HEK293 (cell line): ENCODE measurements at regions not wholly inside any gene's neighbourhood (a gene's known extent, or its start where the extent isn't known, plus 50 kb on each side); places are given as distances from the start of the nearest gene placed in this dataset.

Experiments used
- CTCF ChIP-seq: fragments of 450-650 bp; formaldehyde crosslinking; IDR thresholded peaks from 2 replicates; pipeline ENCODE4 v1.5.1; 2016; ENCODE audit warnings: missing biosample characterization, missing genetic modification characterization
- REST ChIP-seq: fragments of 450-650 bp; formaldehyde crosslinking; IDR thresholded peaks from 2 replicates; pipeline ENCODE4 v1.5.1; 2016; ENCODE audit warnings: missing biosample characterization, missing genetic modification characterization
- ZBTB1 ChIP-seq: fragments of 450-650 bp; formaldehyde crosslinking; IDR thresholded peaks from 2 replicates; pipeline ENCODE4 v1.5.1; 2016; ENCODE audit warnings: missing biosample characterization, missing genetic modification characterization
- ZNF274 ChIP-seq, 2 experiments: fragments of 200-500 bp in 1 of 2; fragments of 450-650 bp in 1 of 2; sonication (Bioruptor generic) in 1 of 2; formaldehyde crosslinking in 1 of 2; IDR thresholded peaks; 2 replicates each; pipeline versions ENCODE4 v1.5.1 to v1.6.1; 2014 to 2016; ENCODE audit warnings: borderline replicate concordance in 1 of 2, inconsistent platforms in 1 of 2, low read length in 1 of 2, missing biosample characterization in 1 of 2, missing genetic modification characterization in 1 of 2
- ZNF324 ChIP-seq: fragments of 450-650 bp; formaldehyde crosslinking; IDR thresholded peaks from 2 replicates; pipeline ENCODE4 v1.5.1; 2016; ENCODE audit warnings: missing biosample characterization, missing genetic modification characterization
- ZNF510 ChIP-seq: fragments of 450-650 bp; formaldehyde crosslinking; IDR thresholded peaks from 2 replicates; pipeline ENCODE4 v1.5.1; 2018; ENCODE audit warnings: mild to moderate bottlenecking, missing genetic modification characterization, missing biosample characterization; ENCODE audit not compliant: insufficient replicate concordance

- no peak for TF ChIP-seq ZNF274 (IDR thresholded peaks at IDR 0.05; ENCODE audit: low read length)
- no peak for TF ChIP-seq ZNF274 (tag by site-specific recombination; IDR thresholded peaks at IDR 0.05; ENCODE audit: borderline replicate concordance)
- TF ChIP-seq ZNF324 (tag by site-specific recombination) = no peak
- no peak for TF ChIP-seq CTCF (tag by site-specific recombination)
- no peak for TF ChIP-seq REST (tag by site-specific recombination)
- no peak for TF ChIP-seq ZNF510 (tag by site-specific recombination)
- TF ChIP-seq ZBTB1 = no peak
These were observed 265.5 kb downstream of the ALDH8A1 start for GRCh38 chr6:134684423-134684795.
